Kidney epithelial cell (primary cell): ENCODE measurements at regions not wholly inside any gene's neighbourhood (a gene's known extent, or its start where the extent isn't known, plus 50 kb on each side); places are given as distances from the start of the nearest gene placed in this dataset.
"Not testable (repeated sequence)": the region's sequence is repeated elsewhere in the genome, so short reads cannot be mapped to it uniquely, and the experiment has no call there.

Experiments
- DNase-seq: peaks from one replicate; pipeline ENCODE4 v3.0.0-alpha.2; 2010; ENCODE audit warnings: low read depth
- H3K27me3 ChIP-seq: 2 replicates; pipeline ENCODE4 v1.6.0; 2011; ENCODE audit warnings: low read length; ENCODE audit not compliant: control insufficient read depth, insufficient read depth
- H3K36me3 ChIP-seq: 2 replicates; pipeline ENCODE4 v1.5.1; 2011; ENCODE audit warnings: low read length; ENCODE audit not compliant: control insufficient read depth, insufficient read depth
- H3K4me3 ChIP-seq: 2 replicates; pipeline ENCODE4 v1.5.1; 2011; ENCODE audit warnings: low read depth, mild to moderate bottlenecking, control low read depth, low read length
- TF ChIP-seq, protein P1 (sequence below): IDR thresholded peaks from 2 replicates; pipeline ENCODE4 v1.5.1; 2011; ENCODE audit warnings: mild to moderate bottlenecking, moderate library complexity, low read length, control low read depth, inconsistent platforms; ENCODE audit not compliant: insufficient read depth, poor library complexity, severe bottlenecking

DNA sequence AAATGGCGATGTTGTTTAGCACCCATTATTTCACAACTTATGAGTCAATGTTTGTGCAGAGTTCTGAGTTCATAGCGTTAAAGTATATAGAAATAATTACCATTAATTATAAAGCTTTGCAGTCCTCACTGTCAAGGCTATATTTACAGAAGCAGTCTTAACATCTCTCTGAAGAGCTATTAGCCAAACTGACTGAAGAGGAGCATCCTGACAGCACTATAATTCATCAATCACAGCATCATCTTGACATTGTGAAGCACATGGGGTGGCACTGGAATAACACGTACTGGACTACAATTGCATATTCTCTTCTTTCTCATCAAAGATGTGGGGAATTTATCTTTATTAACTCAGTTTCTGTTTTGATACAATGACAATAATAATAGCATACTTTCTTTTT, 260.6 kb upstream of the MME start:
- DNase-seq, result no peak
- H3K27me3 ChIP-seq, result no peaks in the 10 kb centered on the region
- no peak overlapping the region for H3K4me3 ChIP-seq
- no peaks in the 10 kb centered on the region for H3K36me3 ChIP-seq
- TF ChIP-seq, protein P1, sequence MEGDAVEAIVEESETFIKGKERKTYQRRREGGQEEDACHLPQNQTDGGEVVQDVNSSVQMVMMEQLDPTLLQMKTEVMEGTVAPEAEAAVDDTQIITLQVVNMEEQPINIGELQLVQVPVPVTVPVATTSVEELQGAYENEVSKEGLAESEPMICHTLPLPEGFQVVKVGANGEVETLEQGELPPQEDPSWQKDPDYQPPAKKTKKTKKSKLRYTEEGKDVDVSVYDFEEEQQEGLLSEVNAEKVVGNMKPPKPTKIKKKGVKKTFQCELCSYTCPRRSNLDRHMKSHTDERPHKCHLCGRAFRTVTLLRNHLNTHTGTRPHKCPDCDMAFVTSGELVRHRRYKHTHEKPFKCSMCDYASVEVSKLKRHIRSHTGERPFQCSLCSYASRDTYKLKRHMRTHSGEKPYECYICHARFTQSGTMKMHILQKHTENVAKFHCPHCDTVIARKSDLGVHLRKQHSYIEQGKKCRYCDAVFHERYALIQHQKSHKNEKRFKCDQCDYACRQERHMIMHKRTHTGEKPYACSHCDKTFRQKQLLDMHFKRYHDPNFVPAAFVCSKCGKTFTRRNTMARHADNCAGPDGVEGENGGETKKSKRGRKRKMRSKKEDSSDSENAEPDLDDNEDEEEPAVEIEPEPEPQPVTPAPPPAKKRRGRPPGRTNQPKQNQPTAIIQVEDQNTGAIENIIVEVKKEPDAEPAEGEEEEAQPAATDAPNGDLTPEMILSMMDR, result no peak

- Histone ChIP-seq H3K36me3 (no peaks in the 10 kb centered on the region), H3K4me3 (no peak overlapping the region), H3K27me3 (no peaks in the 10 kb centered on the region)
- DNase-seq, result no peak
- TF ChIP-seq, protein P1, result no peak
Observed at GRCh38 chr3:154818676-154819255, 261.4 kb upstream of the MME start.

DNA sequence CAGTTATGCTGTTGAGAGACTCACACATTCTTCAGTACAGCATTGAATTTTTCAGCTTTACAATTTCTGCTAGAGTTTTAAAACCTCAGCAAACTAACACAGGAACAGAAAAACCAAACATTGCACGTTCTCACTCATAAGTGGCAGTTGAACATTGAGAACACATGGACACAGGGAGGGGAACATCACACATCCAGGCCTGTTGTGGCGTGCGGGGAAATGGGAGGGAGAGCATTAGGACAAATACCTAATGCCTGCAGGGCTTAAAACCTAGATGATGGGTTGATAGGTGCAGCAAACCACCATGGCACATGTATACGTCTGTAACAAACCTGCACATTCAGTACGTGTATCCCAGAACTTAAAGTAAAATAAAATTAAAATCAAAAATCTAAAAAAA, 270.1 kb upstream of the MME start:
- H3K36me3 ChIP-seq, H3K27me3 ChIP-seq, H3K4me3 ChIP-seq, DNase-seq: not testable (repeated sequence)

- DNase-seq, result no peak
- Histone ChIP-seq H3K27me3 (no peaks in the 10 kb centered on the region), H3K36me3 (no peaks in the 10 kb centered on the region), H3K4me3 (no peak overlapping the region)
- TF ChIP-seq, protein P1, result no peak
Observed at GRCh38 chr3:154801729-154802128, 278.4 kb upstream of the MME start.

- no peaks in the 10 kb centered on the region for H3K36me3 ChIP-seq
- no peak for DNase-seq
- H3K27me3 ChIP-seq, result no peaks in the 10 kb centered on the region
- no peak overlapping the region for H3K4me3 ChIP-seq
- TF ChIP-seq, protein P1, result no peak
Observed at GRCh38 chr3:154799800-154800199, 280.3 kb upstream of the MME start.

DNA sequence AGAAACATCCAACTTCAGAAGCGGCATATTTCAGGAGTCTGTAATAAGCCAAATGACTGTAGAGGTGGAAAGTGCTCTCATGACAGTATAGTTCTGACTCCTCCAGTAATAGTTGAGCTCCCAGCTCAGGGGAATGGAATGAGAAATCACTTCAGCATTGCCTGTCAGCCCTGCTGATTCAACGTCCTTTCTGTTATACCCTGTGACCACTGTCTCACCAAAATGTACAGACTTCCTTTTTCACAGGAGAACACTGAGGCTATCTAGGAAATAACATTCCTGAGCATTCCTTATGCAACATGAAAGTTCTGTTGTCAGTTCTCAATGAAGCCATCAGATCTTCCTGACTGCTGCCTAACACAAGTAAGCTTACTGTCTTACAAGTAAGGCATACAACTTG, 284.5 kb upstream of the MME start:
- TF ChIP-seq, protein P1, result no peak
- no peaks in the 10 kb centered on the region for H3K36me3 ChIP-seq
- DNase-seq, result peak; percentile 80
- no peaks in the 10 kb centered on the region for H3K27me3 ChIP-seq
- no peak overlapping the region for H3K4me3 ChIP-seq
